Glutamatergic neuron (in vitro differentiated cells): ENCODE measurements at regions not wholly inside any gene's neighbourhood (a gene's known extent, or its start where the extent isn't known, plus 50 kb on each side); places are given as distances from the start of the nearest gene placed in this dataset.

Experiments used
- DNase-seq: peaks from one replicate; pipeline ENCODE4 v3.0.0; 2022
- H3K27ac Mint-ChIP-seq: one replicate; pipeline ENCODE4 v1.8.0; 2020; ENCODE audit warnings: mild to moderate bottlenecking, mixed read lengths, inconsistent platforms; ENCODE audit not compliant: unreplicated experiment
- H3K27me3 Mint-ChIP-seq: one replicate; pipeline ENCODE4 v1.8.0; 2020; ENCODE audit warnings: mild to moderate bottlenecking, moderate library complexity, mixed read lengths, inconsistent platforms; ENCODE audit not compliant: unreplicated experiment
- H3K36me3 Mint-ChIP-seq: one replicate; pipeline ENCODE4 v1.8.0; 2020; ENCODE audit warnings: mild to moderate bottlenecking, mixed read lengths, inconsistent platforms; ENCODE audit not compliant: unreplicated experiment
- H3K4me1 Mint-ChIP-seq: one replicate; pipeline ENCODE4 v1.8.0; 2020; ENCODE audit warnings: mild to moderate bottlenecking, low read depth, mixed read lengths, inconsistent platforms; ENCODE audit not compliant: unreplicated experiment
- H3K4me3 Mint-ChIP-seq: one replicate; pipeline ENCODE4 v1.8.0; 2020; ENCODE audit warnings: mild to moderate bottlenecking, mixed read lengths, inconsistent platforms; ENCODE audit not compliant: unreplicated experiment
- H3K9me3 Mint-ChIP-seq: one replicate; pipeline ENCODE4 v1.8.0; 2020; ENCODE audit warnings: mild to moderate bottlenecking, moderate library complexity, mixed read lengths, inconsistent platforms; ENCODE audit not compliant: unreplicated experiment
- TF ChIP-seq, protein P1 (sequence below): fragments of 200-600 bp; sonication (generic); IDR thresholded peaks from one replicate; pipeline ENCODE4 v1.5.0; 2021; ENCODE audit not compliant: partially characterized antibody, unreplicated experiment

- peaks cover 3% of the 10 kb centered on the region for H3K27me3 Mint-ChIP-seq
- peak overlapping the region; percentile 8 for H3K4me3 Mint-ChIP-seq
- peaks cover 29% of the 10 kb centered on the region for H3K4me1 Mint-ChIP-seq
- H3K36me3 Mint-ChIP-seq, result no peaks in the 10 kb centered on the region
- peak overlapping the region; percentile 55 for H3K27ac Mint-ChIP-seq
- DNase-seq, result no peak
- peaks cover 7% of the 10 kb centered on the region for H3K9me3 Mint-ChIP-seq
- TF ChIP-seq, protein P1, sequence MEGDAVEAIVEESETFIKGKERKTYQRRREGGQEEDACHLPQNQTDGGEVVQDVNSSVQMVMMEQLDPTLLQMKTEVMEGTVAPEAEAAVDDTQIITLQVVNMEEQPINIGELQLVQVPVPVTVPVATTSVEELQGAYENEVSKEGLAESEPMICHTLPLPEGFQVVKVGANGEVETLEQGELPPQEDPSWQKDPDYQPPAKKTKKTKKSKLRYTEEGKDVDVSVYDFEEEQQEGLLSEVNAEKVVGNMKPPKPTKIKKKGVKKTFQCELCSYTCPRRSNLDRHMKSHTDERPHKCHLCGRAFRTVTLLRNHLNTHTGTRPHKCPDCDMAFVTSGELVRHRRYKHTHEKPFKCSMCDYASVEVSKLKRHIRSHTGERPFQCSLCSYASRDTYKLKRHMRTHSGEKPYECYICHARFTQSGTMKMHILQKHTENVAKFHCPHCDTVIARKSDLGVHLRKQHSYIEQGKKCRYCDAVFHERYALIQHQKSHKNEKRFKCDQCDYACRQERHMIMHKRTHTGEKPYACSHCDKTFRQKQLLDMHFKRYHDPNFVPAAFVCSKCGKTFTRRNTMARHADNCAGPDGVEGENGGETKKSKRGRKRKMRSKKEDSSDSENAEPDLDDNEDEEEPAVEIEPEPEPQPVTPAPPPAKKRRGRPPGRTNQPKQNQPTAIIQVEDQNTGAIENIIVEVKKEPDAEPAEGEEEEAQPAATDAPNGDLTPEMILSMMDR, result no peak
Observed at GRCh38 chr2:47265158-47265557, 88.8 kb upstream of the CALM2 start.

DNA sequence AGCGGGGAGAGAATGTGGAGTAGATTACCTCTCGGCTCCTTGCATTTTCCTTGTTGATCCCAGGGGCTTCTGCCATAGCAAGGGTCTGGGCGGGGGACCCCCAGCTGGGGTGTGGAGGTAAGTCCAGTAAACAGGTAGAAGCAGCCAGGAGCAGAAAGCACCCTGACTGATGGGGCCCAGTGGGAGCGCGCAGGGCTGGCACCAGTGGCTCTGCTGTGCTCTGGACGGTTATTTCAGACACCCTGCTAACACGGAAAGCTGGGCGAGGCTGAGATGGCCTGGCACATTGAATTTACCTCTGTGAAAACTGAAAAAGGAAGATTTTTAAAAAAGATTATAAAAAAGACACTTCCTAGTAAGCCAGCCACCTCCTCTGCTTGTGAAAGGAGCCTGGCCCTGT lies 88.4 kb upstream of the CALM2 start:
- Mint-ChIP-seq H3K27ac (peak overlapping the region; percentile 55), H3K9me3 (peaks cover 7% of the 10 kb centered on the region), H3K4me3 (peak overlapping the region; percentile 30), H3K27me3 (peaks cover 3% of the 10 kb centered on the region), H3K36me3 (no peaks in the 10 kb centered on the region), H3K4me1 (peaks cover 29% of the 10 kb centered on the region)
- TF ChIP-seq, protein P1, result no peak
- no peak for DNase-seq

- Mint-ChIP-seq H3K9me3 (peaks cover 7% of the 10 kb centered on the region), H3K4me3 (no peak overlapping the region), H3K36me3 (no peaks in the 10 kb centered on the region), H3K27ac (peak overlapping the region; percentile 6), H3K27me3 (peaks cover 3% of the 10 kb centered on the region), H3K4me1 (peaks cover 29% of the 10 kb centered on the region)
- no peak for DNase-seq
- TF ChIP-seq, protein P1, result no peak
Observed at GRCh38 chr2:47264143-47264542, 87.8 kb upstream of the CALM2 start.

GRCh38 chr2:47262657-47263056 lies 86.3 kb upstream of the CALM2 start:
- TF ChIP-seq, protein P1, result no peak
- Mint-ChIP-seq H3K27ac (no peak overlapping the region), H3K36me3 (no peaks in the 10 kb centered on the region), H3K4me1 (peaks cover 29% of the 10 kb centered on the region), H3K27me3 (peaks cover 3% of the 10 kb centered on the region), H3K4me3 (no peak overlapping the region), H3K9me3 (peaks cover 7% of the 10 kb centered on the region)
- no peak for DNase-seq

DNA sequence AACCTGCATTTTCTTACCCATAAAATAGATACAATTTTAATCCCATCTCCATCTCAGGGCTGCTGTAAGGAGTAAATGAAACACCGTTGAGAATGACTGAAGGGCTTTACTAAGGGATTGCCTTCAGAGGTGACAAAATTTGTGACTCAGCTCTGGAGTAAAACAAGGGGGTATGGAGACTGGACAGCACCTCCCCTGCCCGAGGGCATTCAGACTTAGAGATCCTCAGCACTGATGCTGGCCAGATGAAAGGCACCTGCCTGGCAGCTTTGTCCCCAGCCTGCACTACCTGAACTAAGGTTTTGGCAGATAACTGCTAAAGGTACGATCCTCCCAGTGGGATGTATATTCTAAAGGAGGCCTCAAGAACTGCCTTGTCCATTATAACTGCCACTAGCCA lies 84.7 kb upstream of the CALM2 start:
- TF ChIP-seq, protein P1, result no peak
- DNase-seq, result no peak

More for the DNA sequence above, 84.7 kb upstream of the CALM2 start:
- Mint-ChIP-seq H3K36me3 (no peaks in the 10 kb centered on the region), H3K27me3 (peaks cover 3% of the 10 kb centered on the region), H3K4me3 (no peak overlapping the region), H3K4me1 (peaks cover 26% of the 10 kb centered on the region), H3K9me3 (peaks cover 6% of the 10 kb centered on the region), H3K27ac (no peak overlapping the region)
